Skeletal muscle tissue (tissue), 3 donors: ENCODE measurements at regions not wholly inside any gene's neighbourhood (a gene's known extent, or its start where the extent isn't known, plus 50 kb on each side); places are given as distances from the start of the nearest gene placed in this dataset.

Source experiments
- H3K27ac ChIP-seq: one replicate; pipeline ENCODE4 v1.7.0; 2013; ENCODE audit warnings: mild to moderate bottlenecking, low read depth, low read length, inconsistent platforms
- H3K27me3 ChIP-seq, 3 donors: one replicate each; pipeline ENCODE4 v1.7.0; 2013; ENCODE audit warnings: low read length in 3 of 3; ENCODE audit not compliant: control insufficient read depth in 3 of 3, insufficient read depth in 3 of 3
- H3K36me3 ChIP-seq, 3 donors: one replicate each; pipeline ENCODE4 v1.7.0; 2013; ENCODE audit warnings: low read length in 3 of 3; ENCODE audit not compliant: control insufficient read depth in 3 of 3, insufficient read depth in 3 of 3
- H3K4me1 ChIP-seq, 3 donors: one replicate each; pipeline ENCODE4 v1.7.0; 2013; ENCODE audit warnings: low read length in 3 of 3, mild to moderate bottlenecking in 3 of 3; ENCODE audit not compliant: control insufficient read depth in 3 of 3, insufficient read depth in 3 of 3
- H3K4me3 ChIP-seq, 3 donors: one replicate each; pipeline ENCODE4 v1.7.0; 2013; ENCODE audit warnings: low read length in 3 of 3
- H3K9ac ChIP-seq, 3 donors: one replicate each; pipeline ENCODE4 v1.7.0; 2013; ENCODE audit warnings: low read length in 3 of 3, mild to moderate bottlenecking in 3 of 3, moderate library complexity in 2 of 3, low read depth in 1 of 3
- H3K9me3 ChIP-seq, 3 donors: one replicate each; pipeline ENCODE4 v1.7.0; 2013; ENCODE audit warnings: low read length in 3 of 3; ENCODE audit not compliant: control insufficient read depth in 3 of 3
- donor health status: Osteomylitis.

DNA sequence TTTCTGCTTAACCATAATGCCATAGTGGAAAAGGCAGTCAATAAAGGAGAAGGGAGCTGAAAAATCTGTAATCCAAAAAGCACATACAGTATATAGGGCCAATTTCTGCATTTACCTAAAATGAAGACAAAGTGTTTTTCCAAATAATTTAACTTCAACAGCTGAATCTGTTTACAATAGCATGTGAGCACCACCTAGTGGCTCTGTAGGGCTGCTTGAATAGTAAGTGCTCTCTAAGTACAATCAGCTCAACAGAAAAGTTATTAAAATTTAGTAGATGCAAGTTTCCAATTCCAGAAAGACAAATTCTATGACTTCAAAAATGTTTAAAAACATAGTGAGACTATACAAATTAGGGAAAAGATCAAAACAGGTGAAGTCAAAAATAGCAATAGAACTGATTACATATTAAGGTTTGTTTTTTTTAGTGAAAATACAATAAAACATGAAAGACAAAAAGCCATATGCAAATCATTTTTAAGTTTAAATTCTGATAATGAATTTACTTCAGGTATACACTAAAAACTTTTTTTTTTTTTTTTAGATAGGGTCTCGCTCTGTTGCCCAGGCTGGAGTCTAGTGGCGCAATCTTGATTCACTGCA lies 220.0 kb downstream of the SETD4 start:
- Histone ChIP-seq H3K9ac (no peak overlapping the region), H3K27ac (no peak overlapping the region), H3K27me3 (peaks cover 0 to 3% (median 0%) of the 10 kb centered on the region in 3 donors), H3K36me3 (no peaks in the 10 kb centered on the region), H3K9me3 (no peaks in the 10 kb centered on the region), H3K4me3 (no peak overlapping the region), H3K4me1 (peaks cover 4 to 7% (median 6%) of the 10 kb centered on the region in 3 donors)

GRCh38 chr21:35838987-35839763 lies 221.2 kb downstream of the SETD4 start:
- Histone ChIP-seq H3K4me1 (peaks cover 0 to 7% (median 3%) of the 10 kb centered on the region in 3 donors), H3K9me3 (no peaks in the 10 kb centered on the region), H3K36me3 (no peaks in the 10 kb centered on the region), H3K27ac (no peak overlapping the region), H3K27me3 (peaks cover 0 to 3% (median 0%) of the 10 kb centered on the region in 3 donors), H3K9ac (no peak overlapping the region), H3K4me3 (no peak overlapping the region)

GRCh38 chr21:35838350-35838749 lies 222.0 kb downstream of the SETD4 start:
- H3K36me3 ChIP-seq = no peaks in the 10 kb centered on the region
- no peak overlapping the region for H3K27ac ChIP-seq
- H3K4me1 ChIP-seq = peaks cover 0 to 7% (median 3%) of the 10 kb centered on the region in 3 donors
- no peak overlapping the region for H3K4me3 ChIP-seq
- peaks cover 2 to 4% (median 3%) of the 10 kb centered on the region in 3 donors for H3K27me3 ChIP-seq
- no peaks in the 10 kb centered on the region for H3K9me3 ChIP-seq
- no peak overlapping the region for H3K9ac ChIP-seq

DNA sequence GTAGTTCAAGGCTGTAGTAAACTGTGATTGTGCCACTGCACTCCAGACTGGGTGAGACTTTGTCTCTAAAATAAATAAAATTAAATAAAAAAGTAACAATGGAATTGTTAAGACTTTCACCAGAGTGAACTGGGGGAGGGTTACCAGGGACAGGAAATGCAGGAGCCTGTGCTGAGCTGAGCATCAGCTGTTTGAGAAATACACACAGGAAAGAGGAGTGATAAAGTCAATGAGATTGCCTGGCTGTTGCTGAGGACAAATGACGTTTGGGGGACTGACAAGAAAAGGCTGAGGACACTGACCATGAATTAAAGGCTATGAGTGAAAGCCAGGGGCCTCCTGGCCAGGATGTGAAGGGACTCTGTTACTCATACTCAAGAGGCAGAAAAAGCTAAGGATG lies 226.3 kb downstream of the SETD4 start:
- Histone ChIP-seq H3K9me3 (no peaks in the 10 kb centered on the region), H3K27ac (no peak overlapping the region), H3K4me1 (peaks cover under 1 to 3% (median 1%) of the 10 kb centered on the region in 3 donors), H3K27me3 (peaks cover 0 to 7% (median 7%) of the 10 kb centered on the region in 3 donors), H3K36me3 (no peaks in the 10 kb centered on the region), H3K9ac (no peak overlapping the region), H3K4me3 (no peak overlapping the region)

DNA sequence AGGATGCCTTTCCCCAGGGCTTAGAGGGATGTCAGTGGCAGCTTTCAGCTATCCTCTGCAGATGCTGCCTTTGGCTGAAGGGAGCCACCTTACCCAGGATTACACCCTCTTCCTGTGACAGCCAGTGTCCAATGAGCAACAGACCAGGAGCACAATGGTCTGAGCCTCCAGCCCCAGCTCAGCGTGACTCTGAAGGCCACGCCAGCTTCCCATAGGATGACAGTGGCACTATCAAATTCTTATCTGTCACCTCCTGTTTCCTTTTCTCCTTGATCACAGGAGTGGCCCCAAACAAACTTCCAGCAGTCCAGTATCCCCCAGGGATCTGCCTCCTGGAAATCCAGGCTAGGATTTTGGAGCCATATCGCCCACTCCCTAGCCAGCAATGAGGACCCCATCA lies 226.9 kb downstream of the SETD4 start:
- H3K27me3 ChIP-seq = peaks cover 0 to 7% (median 7%) of the 10 kb centered on the region in 3 donors
- H3K4me1 ChIP-seq = peaks cover 0 to 3% (median 0%) of the 10 kb centered on the region in 3 donors
- H3K36me3 ChIP-seq = no peaks in the 10 kb centered on the region
- H3K4me3 ChIP-seq = no peak overlapping the region
- no peaks in the 10 kb centered on the region for H3K9me3 ChIP-seq
- H3K9ac ChIP-seq = no peak overlapping the region
- no peak overlapping the region for H3K27ac ChIP-seq

DNA sequence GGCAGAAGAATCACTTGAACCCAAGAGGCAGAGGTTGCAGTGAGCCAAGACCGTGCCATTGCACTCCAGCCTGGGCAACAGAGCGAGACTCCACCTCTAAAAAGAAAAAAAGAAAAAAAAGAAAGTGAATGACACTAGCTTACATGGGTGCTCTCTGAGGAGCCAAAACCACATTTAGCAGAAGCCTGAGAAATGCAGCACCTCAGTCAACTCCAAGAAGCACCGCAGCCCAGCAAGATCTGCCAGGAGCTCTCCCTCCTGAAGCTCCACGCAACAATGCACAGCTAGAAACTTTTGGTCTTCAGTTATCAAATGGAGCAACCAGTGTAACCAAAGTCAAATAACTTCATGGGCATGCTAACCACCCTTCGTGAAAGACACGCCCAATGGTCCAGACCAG lies 229.1 kb downstream of the SETD4 start:
- Histone ChIP-seq H3K4me3 (no peak overlapping the region), H3K9me3 (no peaks in the 10 kb centered on the region), H3K27me3 (peaks cover 0 to 7% (median 7%) of the 10 kb centered on the region in 3 donors), H3K9ac (no peak overlapping the region), H3K4me1 (peaks cover 0 to 3% (median 0%) of the 10 kb centered on the region in 3 donors), H3K36me3 (no peaks in the 10 kb centered on the region), H3K27ac (no peak overlapping the region)

DNA sequence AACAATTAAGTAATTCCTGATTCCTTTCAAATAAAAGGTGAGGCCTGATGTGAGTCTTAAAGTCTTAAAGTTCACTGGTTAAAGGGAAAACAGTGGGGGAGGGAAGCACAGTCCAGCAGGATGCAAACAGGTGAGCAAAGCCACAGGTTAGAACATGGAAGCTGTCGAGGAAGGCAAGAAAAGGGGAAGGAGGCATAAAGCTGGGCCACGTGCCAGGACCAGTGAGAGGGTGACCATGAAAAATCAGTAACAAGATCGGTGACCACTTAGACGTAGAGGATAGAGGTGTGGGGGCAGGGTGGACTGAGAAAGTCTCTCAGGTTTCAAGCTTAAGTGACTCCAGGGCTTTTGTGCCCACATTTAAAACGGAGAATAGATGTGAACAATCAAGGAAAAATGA lies 231.3 kb downstream of the SETD4 start:
- Histone ChIP-seq H3K27ac (no peak overlapping the region), H3K27me3 (peaks cover 0 to 7% (median 6%) of the 10 kb centered on the region in 3 donors), H3K9ac (no peak overlapping the region), H3K36me3 (no peaks in the 10 kb centered on the region), H3K4me3 (no peak overlapping the region), H3K9me3 (no peaks in the 10 kb centered on the region), H3K4me1 (peaks cover 0 to 3% (median 0%) of the 10 kb centered on the region in 3 donors)

GRCh38 chr21:35828161-35828560 lies 232.2 kb downstream of the SETD4 start:
- H3K9ac ChIP-seq = no peak overlapping the region
- no peak overlapping the region for H3K4me3 ChIP-seq
- H3K9me3 ChIP-seq = no peaks in the 10 kb centered on the region
- H3K27me3 ChIP-seq = peaks cover 0 to 4% (median 3%) of the 10 kb centered on the region in 3 donors
- peaks cover 0 to 3% (median 0%) of the 10 kb centered on the region in 3 donors for H3K4me1 ChIP-seq
- H3K27ac ChIP-seq = no peak overlapping the region
- no peaks in the 10 kb centered on the region for H3K36me3 ChIP-seq

DNA sequence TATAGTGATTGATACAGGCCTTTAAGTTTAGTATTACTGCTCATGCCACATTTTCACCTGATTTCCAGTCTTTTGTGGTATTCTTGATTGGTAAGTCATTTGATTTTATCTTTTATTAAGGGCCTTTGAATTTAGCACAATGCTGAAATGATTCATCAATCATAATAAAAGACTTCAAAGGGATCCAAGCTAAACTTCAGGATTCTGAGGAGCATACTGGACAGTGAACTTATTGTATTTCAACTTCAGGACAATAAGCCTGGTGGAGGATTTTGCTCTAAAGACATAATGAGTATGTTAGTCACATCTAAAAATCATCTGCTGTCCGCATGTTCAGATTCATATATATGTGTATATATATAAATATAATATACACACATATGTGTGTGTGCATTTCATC lies 233.3 kb downstream of the SETD4 start:
- H3K4me3 ChIP-seq = no peak overlapping the region

More for the DNA sequence above, 233.3 kb downstream of the SETD4 start:
- Histone ChIP-seq H3K27me3 (peaks cover 0 to 4% (median 3%) of the 10 kb centered on the region in 3 donors), H3K9ac (no peak overlapping the region), H3K27ac (no peak overlapping the region), H3K4me1 (peaks cover 0 to 2% (median 0%) of the 10 kb centered on the region in 3 donors), H3K36me3 (no peaks in the 10 kb centered on the region), H3K9me3 (no peaks in the 10 kb centered on the region)
